GM12872 (cell line): ENCODE measurements at regions not wholly inside any gene's neighbourhood (a gene's known extent, or its start where the extent isn't known, plus 50 kb on each side); places are given as distances from the start of the nearest gene placed in this dataset.

ENCODE experiments used
- CTCF ChIP-seq: IDR thresholded peaks from 3 replicates; pipeline ENCODE4 v1.5.1; 2011; ENCODE audit warnings: low read depth, mild to moderate bottlenecking, low read length, moderate library complexity; ENCODE audit not compliant: insufficient read depth

GRCh38 chr3:5314897-5315296 is 127.4 kb downstream of the EDEM1 start:
- TF ChIP-seq CTCF: no peak

GRCh38 chr3:5317557-5317956 is 130.1 kb downstream of the EDEM1 start:
- TF ChIP-seq CTCF: no peak

GRCh38 chr3:5319454-5319853 is 131.9 kb downstream of the EDEM1 start:
- no peak for TF ChIP-seq CTCF

- no peak for TF ChIP-seq CTCF
Measured at GRCh38 chr3:5321666-5322340, 134.3 kb downstream of the EDEM1 start.

- no peak for TF ChIP-seq CTCF
Measured at GRCh38 chr3:5324780-5325179, 137.3 kb downstream of the EDEM1 start.

- TF ChIP-seq CTCF: no peak
Measured at GRCh38 chr3:5330152-5330810, 142.8 kb downstream of the EDEM1 start.

- no peak for TF ChIP-seq CTCF
Measured at GRCh38 chr3:5331567-5332269, 144.2 kb downstream of the EDEM1 start.
